Caco-2 (cell line): ENCODE measurements at regions not wholly inside any gene's neighbourhood (a gene's known extent, or its start where the extent isn't known, plus 50 kb on each side); places are given as distances from the start of the nearest gene placed in this dataset.

Experiments
- BruUV-seq: library from RNA; stranded (reverse); fragments of 400-500 nt; replicated peaks from 2 replicates; lab custom pipeline; 2021; lab: Mats Ljungman, UMichigan
- CTCF ChIA-PET: fragments of 300-600 bp; sonication (Branson Sonifier 250); formaldehyde crosslinking; loops from one replicate; lab custom pipeline; 2022; ENCODE audit warnings: antibody characterized with exemption; lab: Charles Lee
- POLR2A ChIA-PET: fragments of 300-600 bp; sonication (Branson Sonifier 250); formaldehyde crosslinking; loops from one replicate; lab custom pipeline; 2022; ENCODE audit warnings: antibody characterized with exemption; lab: Charles Lee
- DNase-seq, 2 experiments: peaks; one replicate each; pipeline versions ENCODE4 v3.0.0 to v3.0.0-alpha.2; 2020 to 2022
- H3K27me3 ChIP-seq: replicated peaks from 2 replicates; pipeline ENCODE4 v1.6.0; 2011; ENCODE audit warnings: low read length; ENCODE audit not compliant: control insufficient read depth, insufficient read depth
- H3K36me3 ChIP-seq: 2 replicates; pipeline ENCODE4 v1.5.1; 2011; ENCODE audit warnings: low read length; ENCODE audit not compliant: control insufficient read depth, insufficient read depth
- H3K4me1 ChIP-seq: fragments of 250-450 bp; sonication (Bioruptor Pico); 2 replicates; pipeline ENCODE4 v1.5.1; 2020; ENCODE audit warnings: mild to moderate bottlenecking
- H3K4me3 ChIP-seq: 2 replicates; pipeline ENCODE4 v1.5.1; 2011; ENCODE audit warnings: low read depth, mild to moderate bottlenecking, control low read depth, low read length
- H3K9me3 ChIP-seq: fragments of 250-450 bp; sonication (Bioruptor Pico); 2 replicates; pipeline ENCODE4 v1.5.1; 2020; ENCODE audit warnings: mild to moderate bottlenecking, moderate library complexity
- H3K27ac Mint-ChIP-seq: one replicate; pipeline ENCODE4 v1.8.0; 2022; ENCODE audit warnings: mixed read lengths; ENCODE audit not compliant: unreplicated experiment
- H3K27me3 Mint-ChIP-seq: one replicate; pipeline ENCODE4 v1.8.0; 2022; ENCODE audit warnings: mixed read lengths; ENCODE audit not compliant: insufficient read depth, unreplicated experiment
- H3K36me3 Mint-ChIP-seq: one replicate; pipeline ENCODE4 v1.8.0; 2022; ENCODE audit warnings: mild to moderate bottlenecking, mixed read lengths; ENCODE audit not compliant: insufficient read depth, unreplicated experiment
- H3K4me1 Mint-ChIP-seq: one replicate; pipeline ENCODE4 v1.8.0; 2022; ENCODE audit warnings: low read depth, mixed read lengths; ENCODE audit not compliant: unreplicated experiment
- H3K4me3 Mint-ChIP-seq: one replicate; pipeline ENCODE4 v1.8.0; 2022; ENCODE audit warnings: mild to moderate bottlenecking, moderate library complexity, mixed read lengths; ENCODE audit not compliant: unreplicated experiment
- H3K9me3 Mint-ChIP-seq: one replicate; pipeline ENCODE4 v1.8.0; 2022; ENCODE audit warnings: mixed read lengths; ENCODE audit not compliant: unreplicated experiment
- intact Hi-C: fragments of 100-400 bp; cut with micrococcal nuclease; formaldehyde crosslinking; loops from one replicate; pipeline ENCODE4 v1.10.0; 2022; ENCODE audit not compliant: unreplicated experiment
- TF ChIP-seq, protein P1 (sequence below), 2 experiments: fragments of 200-600 bp in 1 of 2; IDR thresholded peaks; 1 replicate in 1 of 2; 2 replicates in 1 of 2; pipeline versions ENCODE4 v1.5.1 to v1.8.0; 2011 to 2022; ENCODE audit warnings: antibody characterized with exemption in 1 of 2, control low read depth in 1 of 2, inconsistent platforms in 1 of 2, low read depth in 1 of 2, low read length in 1 of 2, mild to moderate bottlenecking in 1 of 2, moderate library complexity in 1 of 2; ENCODE audit not compliant: insufficient read depth in 1 of 2, severe bottlenecking in 1 of 2, unreplicated experiment in 1 of 2

DNA sequence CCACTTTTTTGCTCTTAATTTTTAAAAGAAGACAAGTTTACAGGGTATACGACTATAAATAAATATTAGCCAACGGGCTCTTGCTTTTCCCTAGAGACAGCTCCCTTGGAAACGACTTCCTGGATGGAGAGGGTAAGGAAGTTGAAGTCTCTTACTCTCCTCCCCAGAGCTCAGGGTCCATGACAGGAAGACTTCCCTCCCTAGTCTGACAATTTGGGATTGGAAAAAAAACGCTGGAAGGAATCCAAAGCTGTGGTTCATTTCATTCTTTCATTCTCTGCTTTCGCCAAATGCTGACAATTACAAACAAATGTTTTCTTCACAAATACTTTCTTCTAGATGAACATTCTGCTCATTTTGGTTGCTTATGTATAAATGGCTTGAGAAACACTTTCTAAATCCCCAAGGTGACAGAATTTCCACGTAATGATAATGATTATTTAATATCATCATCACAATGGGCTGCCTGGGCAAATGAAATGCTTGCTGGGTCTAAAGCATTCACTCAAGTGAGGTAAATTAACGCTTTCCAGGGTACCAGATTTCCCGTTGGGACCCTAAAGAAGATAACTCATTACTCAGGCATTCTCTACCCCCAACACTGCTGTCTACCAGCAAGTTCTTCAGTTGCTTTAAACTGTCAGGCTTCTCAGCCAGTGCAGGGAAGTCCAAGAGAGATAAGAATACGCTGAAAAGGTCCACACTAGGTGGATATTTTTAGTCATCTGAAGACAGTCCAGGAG, 139.8 kb upstream of the SLC30A5 start:
- H3K27me3 ChIP-seq, result no peaks in the 10 kb centered on the region
- TF ChIP-seq, protein P1, sequence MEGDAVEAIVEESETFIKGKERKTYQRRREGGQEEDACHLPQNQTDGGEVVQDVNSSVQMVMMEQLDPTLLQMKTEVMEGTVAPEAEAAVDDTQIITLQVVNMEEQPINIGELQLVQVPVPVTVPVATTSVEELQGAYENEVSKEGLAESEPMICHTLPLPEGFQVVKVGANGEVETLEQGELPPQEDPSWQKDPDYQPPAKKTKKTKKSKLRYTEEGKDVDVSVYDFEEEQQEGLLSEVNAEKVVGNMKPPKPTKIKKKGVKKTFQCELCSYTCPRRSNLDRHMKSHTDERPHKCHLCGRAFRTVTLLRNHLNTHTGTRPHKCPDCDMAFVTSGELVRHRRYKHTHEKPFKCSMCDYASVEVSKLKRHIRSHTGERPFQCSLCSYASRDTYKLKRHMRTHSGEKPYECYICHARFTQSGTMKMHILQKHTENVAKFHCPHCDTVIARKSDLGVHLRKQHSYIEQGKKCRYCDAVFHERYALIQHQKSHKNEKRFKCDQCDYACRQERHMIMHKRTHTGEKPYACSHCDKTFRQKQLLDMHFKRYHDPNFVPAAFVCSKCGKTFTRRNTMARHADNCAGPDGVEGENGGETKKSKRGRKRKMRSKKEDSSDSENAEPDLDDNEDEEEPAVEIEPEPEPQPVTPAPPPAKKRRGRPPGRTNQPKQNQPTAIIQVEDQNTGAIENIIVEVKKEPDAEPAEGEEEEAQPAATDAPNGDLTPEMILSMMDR (IDR thresholded peaks at IDR 0.05; ENCODE audit: insufficient read depth in 1 of 2, low read depth in 1 of 2, low read length in 1 of 2, severe bottlenecking in 1 of 2, unreplicated experiment in 1 of 2), result no peak
- DNase-seq, result no peak
- no peaks in the 10 kb centered on the region for H3K4me1 ChIP-seq
- ChIA-PET POLR2A (no interaction called here), CTCF (no interaction called here)
- no TSS peak for BruUV-seq
- Mint-ChIP-seq H3K27ac (no peak overlapping the region), H3K4me3 (no peak overlapping the region), H3K9me3 (no peaks in the 10 kb centered on the region), H3K27me3 (peaks cover 6% of the 10 kb centered on the region), H3K4me1 (no peaks in the 10 kb centered on the region), H3K36me3 (no peaks in the 10 kb centered on the region)
- no peaks in the 10 kb centered on the region for H3K36me3 ChIP-seq
- H3K9me3 ChIP-seq, result no peaks in the 10 kb centered on the region
- intact Hi-C loops, result no loop called here
- H3K4me3 ChIP-seq, result no peak overlapping the region

DNA sequence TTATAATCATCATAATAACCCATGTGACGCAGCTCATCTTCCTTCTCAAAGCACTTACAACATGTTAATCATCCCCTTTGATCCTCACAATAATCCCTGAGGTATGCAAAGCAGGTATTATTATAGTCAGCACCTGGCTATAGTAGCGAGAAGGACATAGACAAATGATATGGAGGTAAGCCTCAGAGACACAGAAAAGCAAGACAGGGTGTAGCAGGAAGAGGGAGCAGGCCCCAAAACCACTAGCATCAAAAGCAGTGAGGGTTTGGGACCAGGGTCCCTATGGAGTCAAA, 139.2 kb upstream of the SLC30A5 start:
- Mint-ChIP-seq H3K27ac (no peak overlapping the region), H3K4me1 (no peaks in the 10 kb centered on the region), H3K9me3 (no peaks in the 10 kb centered on the region), H3K27me3 (peaks cover 5% of the 10 kb centered on the region), H3K36me3 (no peaks in the 10 kb centered on the region), H3K4me3 (no peak overlapping the region)
- no peak overlapping the region for H3K4me3 ChIP-seq
- ChIA-PET POLR2A (no interaction called here), CTCF (no interaction called here)
- TF ChIP-seq, protein P1 (IDR thresholded peaks at IDR 0.05; ENCODE audit: insufficient read depth in 1 of 2, low read depth in 1 of 2, low read length in 1 of 2, severe bottlenecking in 1 of 2, unreplicated experiment in 1 of 2), result no peak
- BruUV-seq, result no TSS peak
- no peaks in the 10 kb centered on the region for H3K4me1 ChIP-seq
- intact Hi-C loops, result no loop called here
- H3K36me3 ChIP-seq, result no peaks in the 10 kb centered on the region
- no peaks in the 10 kb centered on the region for H3K27me3 ChIP-seq
- no peaks in the 10 kb centered on the region for H3K9me3 ChIP-seq
- DNase-seq, result no peak

DNA sequence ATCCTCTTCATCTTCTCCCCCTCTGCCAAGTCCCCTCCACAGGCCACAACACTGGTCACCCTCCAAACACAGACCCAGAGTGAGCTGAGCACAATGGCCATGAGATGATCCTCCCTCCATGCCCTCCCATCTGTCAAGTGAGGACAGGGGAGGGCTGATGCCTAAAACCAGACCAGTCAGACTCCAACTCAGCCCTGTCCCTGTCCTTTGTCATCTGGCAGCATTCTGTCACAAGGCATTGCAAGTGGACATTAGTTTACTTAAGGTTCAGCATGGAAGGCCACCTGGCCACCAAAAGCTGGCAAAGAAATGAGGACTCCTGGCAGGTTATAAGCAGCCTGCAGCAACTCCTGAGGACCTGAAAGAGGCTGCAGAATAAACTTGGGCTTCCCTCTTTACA, 136.2 kb upstream of the SLC30A5 start:
- intact Hi-C loops, result no loop called here
- ChIA-PET POLR2A (no interaction called here), CTCF (no interaction called here)
- BruUV-seq, result no TSS peak
- Mint-ChIP-seq H3K27me3 (peaks cover 4% of the 10 kb centered on the region), H3K4me3 (no peak overlapping the region), H3K36me3 (no peaks in the 10 kb centered on the region), H3K4me1 (no peaks in the 10 kb centered on the region), H3K27ac (no peak overlapping the region), H3K9me3 (no peaks in the 10 kb centered on the region)
- no peaks in the 10 kb centered on the region for H3K36me3 ChIP-seq
- no peaks in the 10 kb centered on the region for H3K27me3 ChIP-seq
- no peaks in the 10 kb centered on the region for H3K4me1 ChIP-seq
- no peak for DNase-seq
- TF ChIP-seq, protein P1 (IDR thresholded peaks at IDR 0.05; ENCODE audit: insufficient read depth in 1 of 2, low read depth in 1 of 2, low read length in 1 of 2, severe bottlenecking in 1 of 2, unreplicated experiment in 1 of 2), result no peak
- H3K4me3 ChIP-seq, result no peak overlapping the region
- H3K9me3 ChIP-seq, result no peaks in the 10 kb centered on the region
